ENCODE measurements at regions not wholly inside any gene's neighbourhood (a gene's known extent, or its start where the extent isn't known, plus 50 kb on each side); places are given as distances from the start of the nearest gene placed in this dataset.
A peak's percentile ranks its signal among the peaks of the same experiment; 100 is the strongest.
"Not testable (repeated sequence)": the region's sequence is repeated elsewhere in the genome, so short reads cannot be mapped to it uniquely, and the experiment has no call there.

GRCh38 chr17:26774291-26775218 is 519.4 kb upstream of the WSB1 start:
- TF ChIP-seq CTCF (IDR thresholded peaks at IDR 0.05; ENCODE audit: low read depth, low read length, missing control alignments), result no peak
- DNase-seq (ENCODE audit: low read depth), result no peak
- in situ Hi-C loops (cut with HindIII; ENCODE audit: low sequenced_read_pairs), result no loop called here
- H3K4me3 ChIP-seq (ENCODE audit: low read depth, low read length), result no peak overlapping the region

GRCh38 chr17:26775219-26775822 is 518.6 kb upstream of the WSB1 start:
- no peak overlapping the region for H3K4me3 ChIP-seq (ENCODE audit: low read depth, low read length)
- TF ChIP-seq CTCF (IDR thresholded peaks at IDR 0.05; ENCODE audit: low read depth, low read length, missing control alignments), result no peak
- DNase-seq (ENCODE audit: low read depth), result no peak
- in situ Hi-C loops (cut with HindIII; ENCODE audit: low sequenced_read_pairs), result no loop called here

GRCh38 chr17:26780187-26780814 is 513.6 kb upstream of the WSB1 start:
- in situ Hi-C loops (cut with HindIII; ENCODE audit: low sequenced_read_pairs); H3K4me3 ChIP-seq (ENCODE audit: low read depth, low read length); DNase-seq (ENCODE audit: low read depth): not testable (repeated sequence)

- no peak for TF ChIP-seq CTCF (IDR thresholded peaks at IDR 0.05; ENCODE audit: low read depth, low read length, missing control alignments)
- no peak overlapping the region for H3K4me3 ChIP-seq (ENCODE audit: low read depth, low read length)
- in situ Hi-C loops (cut with HindIII; ENCODE audit: low sequenced_read_pairs), result no loop called here
- no peak for DNase-seq (ENCODE audit: low read depth)
Measured at GRCh38 chr17:26782153-26782552, 511.8 kb upstream of the WSB1 start.

- peak; percentile 12 for DNase-seq (ENCODE audit: low read depth)
- no peak for TF ChIP-seq CTCF (IDR thresholded peaks at IDR 0.05; ENCODE audit: low read depth, low read length, missing control alignments)
- no peak overlapping the region for H3K4me3 ChIP-seq (ENCODE audit: low read depth, low read length)
- in situ Hi-C loops (cut with HindIII; ENCODE audit: low sequenced_read_pairs), result no loop called here
Measured at GRCh38 chr17:26792486-26792885, 501.4 kb upstream of the WSB1 start.

- in situ Hi-C loops (cut with HindIII; ENCODE audit: low sequenced_read_pairs), result no loop called here
- DNase-seq (ENCODE audit: low read depth), result no peak
- H3K4me3 ChIP-seq (ENCODE audit: low read depth, low read length), result no peak overlapping the region
- TF ChIP-seq CTCF (IDR thresholded peaks at IDR 0.05; ENCODE audit: low read depth, low read length, missing control alignments), result no peak
Measured at GRCh38 chr17:26807024-26807423, 486.9 kb upstream of the WSB1 start.

All from astrocyte of the cerebellum (primary cell).